ENCODE measurements at regions not wholly inside any gene's neighbourhood (a gene's known extent, or its start where the extent isn't known, plus 50 kb on each side); places are given as distances from the start of the nearest gene placed in this dataset.

DNA sequence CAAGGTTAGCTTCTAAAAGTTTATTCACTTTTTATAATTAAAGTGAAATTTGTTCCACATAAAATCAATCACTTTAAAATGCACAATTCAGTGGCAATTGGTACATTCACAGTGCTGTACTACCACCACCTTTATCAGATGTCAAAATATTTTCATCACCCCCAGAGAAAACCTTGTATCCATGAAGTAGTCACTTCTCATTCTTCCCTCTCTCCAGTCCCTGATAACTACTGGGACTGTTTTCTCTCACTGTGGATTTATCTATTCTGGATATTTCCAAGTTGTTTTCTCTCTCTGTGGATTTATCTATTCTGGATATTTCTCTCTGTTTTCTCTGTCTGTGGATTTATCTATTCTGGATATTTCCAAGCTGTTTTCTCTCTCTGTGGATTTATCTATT lies 435.4 kb upstream of the CNTNAP2 start:
- DNase-seq (ENCODE audit: low read depth in 4 of 4, low spot score in 3 of 4), result no peak

DNA sequence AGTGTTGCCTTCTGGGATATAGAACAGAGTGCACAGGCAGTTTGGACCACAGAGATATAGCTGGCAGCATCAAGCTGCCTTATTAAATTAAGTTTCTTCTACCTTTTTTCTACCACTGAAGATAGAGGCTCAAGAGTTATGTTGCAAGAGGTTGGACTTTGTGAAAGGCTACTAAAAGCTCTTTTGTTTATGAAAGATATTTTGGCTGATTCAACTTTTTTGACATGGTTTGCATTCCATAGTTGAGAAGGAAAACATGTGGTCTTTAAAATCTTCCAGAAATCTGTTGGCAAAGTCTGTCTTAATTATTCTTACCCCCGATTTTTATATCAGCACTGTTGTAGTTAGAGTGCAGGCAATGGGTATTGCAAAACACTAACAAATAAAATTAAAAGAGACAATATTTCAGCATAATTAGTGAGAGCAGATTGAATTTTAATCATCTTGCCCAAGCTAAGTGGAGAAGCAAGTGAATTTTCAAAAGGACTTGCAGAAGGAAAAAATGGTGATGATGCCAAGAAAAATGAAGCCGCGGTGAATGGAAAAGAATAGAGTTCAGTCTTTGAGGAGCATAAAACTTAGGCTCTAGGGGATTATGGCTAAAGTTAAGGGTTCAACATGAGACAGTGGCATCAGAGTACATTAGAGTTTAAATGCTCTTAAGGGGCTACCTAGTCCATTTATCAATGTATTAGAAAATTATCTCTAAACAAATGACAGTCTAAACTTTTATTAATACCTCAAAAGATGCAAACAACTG lies 450.9 kb upstream of the CNTNAP2 start:
- DNase-seq (ENCODE audit: low read depth in 4 of 4, low spot score in 3 of 4), result no peak

DNA sequence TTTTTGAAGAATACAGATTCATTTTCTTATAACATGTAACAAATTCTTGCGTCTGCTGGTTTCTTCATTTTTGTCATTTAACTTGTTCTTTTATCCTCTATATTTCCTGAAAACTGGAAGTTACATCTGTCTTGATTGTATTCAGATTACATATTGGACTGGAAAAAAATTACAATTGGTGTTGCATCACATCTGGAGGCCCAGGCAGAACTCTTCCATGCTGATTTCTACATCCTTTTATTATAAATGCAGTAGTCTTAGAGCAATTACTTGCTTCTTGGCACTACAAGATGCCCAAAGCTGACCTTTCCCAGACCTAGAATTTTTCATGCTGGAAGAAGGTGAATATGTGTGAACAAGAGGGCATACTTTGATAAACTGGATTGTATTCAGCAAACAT lies 460.9 kb upstream of the CNTNAP2 start:
- DNase-seq (ENCODE audit: low read depth in 4 of 4, low spot score in 3 of 4), result no peak

DNA sequence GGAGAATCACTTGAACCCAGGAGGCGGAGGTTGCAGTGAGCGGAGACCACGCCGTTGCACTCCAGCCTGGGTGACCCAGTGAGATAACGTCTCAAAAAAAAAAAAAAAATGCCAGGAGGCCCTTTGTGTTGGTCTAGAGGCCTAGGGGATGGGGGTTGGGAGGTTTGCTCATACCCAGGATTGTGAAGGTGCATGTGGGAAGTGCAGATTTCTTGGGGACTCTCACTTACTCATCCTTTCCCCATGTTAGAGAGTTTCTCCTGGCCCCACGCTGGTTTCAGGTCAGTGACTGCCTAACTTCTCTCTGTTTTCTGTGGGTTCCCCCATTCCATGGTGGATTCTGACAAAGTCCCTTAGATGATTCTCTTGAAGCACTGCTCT lies 471.5 kb upstream of the CNTNAP2 start:
- DNase-seq (ENCODE audit: low read depth in 4 of 4, low spot score in 3 of 4), result no peak

DNA sequence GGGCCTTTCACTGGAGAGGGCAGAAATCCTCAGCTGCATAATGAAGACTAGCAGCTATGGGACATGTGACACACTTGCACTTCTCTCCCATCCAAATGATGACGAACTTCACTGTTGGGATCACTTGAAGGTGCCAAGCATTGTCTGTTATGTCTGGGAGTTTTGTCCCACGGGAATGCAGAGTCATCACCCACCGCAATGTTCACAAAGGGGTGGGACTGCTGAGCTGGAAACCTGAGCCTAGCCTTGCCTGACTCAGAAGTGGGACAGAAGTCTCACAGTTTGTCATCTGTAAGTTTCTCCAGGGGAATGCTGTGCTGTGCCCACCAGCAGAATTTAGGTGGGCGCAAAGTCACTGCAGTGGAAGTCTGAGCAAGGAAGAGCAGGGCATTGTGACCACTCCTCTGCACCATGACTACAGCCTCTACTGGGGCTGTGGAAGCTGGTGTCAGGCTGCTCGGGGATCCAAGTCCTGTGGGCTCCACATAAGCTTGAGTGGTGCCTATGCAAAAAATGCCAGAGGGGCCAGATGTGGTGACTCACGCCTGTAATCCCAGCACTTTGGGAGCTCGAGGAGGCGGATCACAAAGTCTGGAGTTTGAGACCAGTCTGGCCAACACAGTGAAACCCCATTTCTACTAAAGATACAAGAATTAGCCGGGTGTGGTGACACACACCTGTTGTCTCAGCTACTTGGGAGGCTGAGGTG lies 472.0 kb upstream of the CNTNAP2 start:
- DNase-seq (ENCODE audit: low read depth in 4 of 4, low spot score in 3 of 4), result no peak

DNA sequence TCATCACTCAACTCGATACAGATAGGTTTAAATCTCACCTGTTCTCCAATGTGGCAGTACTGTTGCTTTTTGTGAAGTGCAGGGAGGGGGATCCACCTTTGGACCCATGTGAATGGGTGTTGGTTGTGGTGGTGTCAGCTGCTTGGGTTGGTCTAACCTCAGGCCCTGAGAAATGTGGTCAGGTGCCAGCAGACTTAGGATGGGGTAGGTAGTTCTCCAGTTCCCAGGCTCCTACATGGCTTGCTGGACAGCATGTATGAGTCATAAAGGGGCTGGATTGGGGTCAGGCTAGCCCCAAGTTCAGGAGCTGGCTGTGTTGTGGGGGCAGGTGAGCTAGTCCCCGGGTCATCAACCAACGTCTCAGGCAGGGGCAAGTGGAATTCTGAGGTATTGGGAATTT lies 472.6 kb upstream of the CNTNAP2 start:
- no peak for DNase-seq (ENCODE audit: low read depth in 4 of 4, low spot score in 3 of 4)

DNA sequence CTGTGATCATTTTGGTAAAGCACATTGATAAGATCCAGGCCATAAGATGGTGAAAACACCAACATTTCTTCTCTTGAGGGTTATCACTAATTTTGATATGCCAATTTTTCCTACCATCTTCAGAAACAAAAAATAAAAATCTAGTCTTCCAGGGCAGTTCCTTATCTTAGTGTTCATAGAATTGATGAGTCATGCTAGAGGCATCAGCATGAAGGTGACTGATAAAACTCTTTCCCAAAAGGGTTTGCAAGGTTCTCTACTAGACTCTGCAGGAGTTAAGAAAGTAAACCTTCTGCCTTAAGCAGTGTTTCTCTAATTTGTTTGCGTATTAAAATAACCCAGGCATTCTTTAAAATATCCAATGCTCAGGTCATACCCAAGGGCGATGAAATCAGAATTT lies 483.1 kb upstream of the CNTNAP2 start:
- DNase-seq (ENCODE audit: low read depth in 4 of 4, low spot score in 3 of 4), result no peak

DNA sequence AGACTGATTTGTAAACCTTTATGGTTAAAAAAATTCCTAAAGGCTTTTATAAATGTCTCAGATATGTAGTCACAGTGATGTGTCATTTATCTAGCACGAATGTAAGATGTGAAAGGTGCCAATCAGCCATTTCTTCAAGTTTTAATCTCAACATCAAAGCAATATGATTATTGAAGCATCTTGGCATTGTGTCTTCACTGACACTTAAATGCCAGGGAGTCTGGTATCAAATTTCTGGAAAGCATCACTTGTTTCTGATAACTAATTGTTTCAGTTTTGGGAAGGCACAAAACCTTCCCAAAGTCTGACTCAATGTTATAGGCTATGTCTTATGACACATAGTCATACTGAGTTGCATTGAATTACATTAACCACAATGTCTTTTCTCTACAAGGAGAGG lies 492.0 kb upstream of the CNTNAP2 start:
- DNase-seq (ENCODE audit: low read depth in 4 of 4, low spot score in 3 of 4), result no peak

DNA sequence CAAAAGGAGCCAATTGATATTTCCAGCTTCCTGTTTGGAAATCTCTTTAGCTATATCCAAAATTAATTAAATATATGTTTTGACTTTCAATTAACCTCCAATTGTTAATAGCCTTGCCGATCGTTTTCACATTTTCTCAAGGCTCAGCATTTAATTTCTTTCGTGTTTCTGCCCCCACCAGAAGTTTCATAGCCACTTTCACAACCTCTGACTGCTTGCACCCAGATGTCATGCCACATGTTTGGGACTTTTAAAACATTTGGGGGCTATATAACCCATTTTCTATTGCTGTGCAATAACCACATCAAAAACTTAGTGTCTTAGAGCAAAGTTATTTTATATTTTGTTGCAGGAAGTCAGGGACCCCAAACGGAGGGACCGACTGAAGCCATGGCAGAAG lies 510.6 kb upstream of the CNTNAP2 start:
- no peak for DNase-seq (ENCODE audit: low read depth in 4 of 4, low spot score in 3 of 4)

DNA sequence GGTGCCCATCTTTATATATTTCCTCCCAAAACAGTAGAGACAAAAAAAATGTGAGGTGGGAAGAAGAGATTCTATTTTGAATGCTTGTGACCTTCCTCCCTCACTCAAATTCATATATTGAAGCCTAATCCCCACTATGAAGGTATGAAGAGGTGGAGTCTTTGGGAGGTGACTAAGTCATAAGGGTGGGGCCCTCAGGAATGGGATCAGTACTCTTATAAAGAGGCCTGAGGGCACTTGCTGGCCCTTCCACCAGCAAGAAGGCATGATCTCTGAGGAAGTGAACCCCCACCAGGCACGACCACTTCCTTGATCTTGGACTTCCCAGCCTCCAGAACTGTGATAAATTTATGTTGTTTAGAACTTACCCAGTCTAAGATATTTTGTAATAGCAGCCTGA lies 517.2 kb upstream of the CNTNAP2 start:
- DNase-seq (ENCODE audit: low read depth in 4 of 4, low spot score in 3 of 4), result no peak

DNA sequence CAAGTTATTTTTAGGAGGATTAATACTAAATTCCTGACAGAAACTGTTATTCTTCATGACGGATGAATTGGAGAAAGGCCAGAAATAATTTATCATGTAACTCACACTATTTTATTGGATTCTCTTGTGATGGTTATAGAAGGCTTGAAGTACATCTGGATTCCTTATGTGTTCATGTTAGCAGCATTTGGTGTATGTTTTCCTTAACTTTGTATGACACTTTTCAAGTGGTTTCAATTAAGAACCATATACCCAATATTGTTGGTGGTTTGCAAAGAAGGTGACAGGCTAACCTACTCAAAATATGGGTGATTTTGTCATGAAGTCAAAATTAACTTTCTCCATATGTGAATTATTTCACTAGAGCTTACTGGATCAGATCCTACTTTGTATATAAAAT lies 532.2 kb upstream of the CNTNAP2 start:
- DNase-seq (ENCODE audit: low read depth in 4 of 4, low spot score in 3 of 4), result no peak

DNA sequence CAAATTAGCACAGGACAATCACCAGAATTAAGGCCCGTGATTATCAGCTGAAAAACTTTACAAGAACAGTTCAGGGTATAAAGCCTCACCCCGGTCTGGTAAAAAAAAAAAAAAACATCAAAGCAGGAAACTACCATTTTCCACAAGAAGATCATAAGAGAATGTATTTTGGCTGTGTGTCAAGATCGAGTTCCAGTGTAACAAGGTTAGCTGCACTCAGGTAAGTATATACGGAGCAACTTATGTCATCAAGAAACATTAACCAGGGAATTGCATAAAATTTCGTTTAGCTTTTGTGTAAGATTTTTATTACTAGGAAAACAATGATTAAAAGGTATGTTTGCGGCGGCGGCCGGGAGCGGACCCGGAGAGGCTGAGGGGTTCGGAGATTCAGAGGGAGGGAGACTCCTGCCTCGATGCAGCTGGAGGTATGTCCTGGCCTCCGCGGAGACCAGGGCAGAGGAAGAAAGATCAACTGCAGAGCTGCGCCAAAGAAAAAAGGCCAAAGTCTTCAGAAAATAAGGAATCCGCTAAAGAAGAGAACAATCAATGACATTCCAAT lies 533.8 kb upstream of the CNTNAP2 start:
- DNase-seq (ENCODE audit: low read depth in 4 of 4, low spot score in 3 of 4), result no peak

DNA sequence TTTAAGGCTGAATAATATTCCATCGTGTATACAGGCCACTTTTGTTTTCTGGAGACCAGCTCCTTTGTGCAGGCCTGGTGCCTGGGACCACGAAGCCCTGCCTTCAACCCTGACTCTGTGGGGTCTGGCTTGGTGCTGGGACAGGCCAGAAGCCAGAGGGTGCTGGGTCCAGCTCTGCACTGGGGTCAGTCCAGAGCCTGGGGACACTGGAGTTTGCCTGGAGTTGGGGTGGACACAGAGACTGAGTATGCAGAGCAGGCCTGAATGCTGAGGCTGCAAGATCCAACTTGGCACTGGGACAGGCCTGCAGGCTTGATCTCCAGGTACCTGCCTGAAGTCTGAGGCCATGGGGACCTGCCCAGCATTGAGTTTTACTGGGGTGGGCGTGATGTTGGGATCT lies 558.8 kb upstream of the CNTNAP2 start:
- DNase-seq (ENCODE audit: low read depth in 4 of 4, low spot score in 3 of 4), result no peak

DNA sequence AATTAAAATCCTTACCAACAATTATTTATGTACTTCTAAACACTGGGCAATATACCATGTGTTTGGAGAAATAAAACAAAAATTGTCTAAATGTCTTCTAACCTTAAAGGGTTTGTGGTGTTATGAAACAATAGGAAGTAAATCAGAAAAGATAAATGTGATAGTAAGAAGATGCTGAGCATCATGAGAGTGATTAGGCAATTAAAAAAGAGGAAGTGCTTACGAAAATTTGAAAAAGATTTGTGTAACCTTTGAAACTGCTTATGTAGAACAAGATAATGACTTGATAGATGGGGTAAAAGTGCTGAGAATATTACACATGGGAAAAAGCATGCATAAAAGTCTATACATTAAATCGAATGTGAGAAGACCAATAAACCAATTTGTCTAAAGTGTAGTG lies 573.4 kb upstream of the CNTNAP2 start:
- DNase-seq (ENCODE audit: low read depth in 4 of 4, low spot score in 3 of 4), result no peak

DNA sequence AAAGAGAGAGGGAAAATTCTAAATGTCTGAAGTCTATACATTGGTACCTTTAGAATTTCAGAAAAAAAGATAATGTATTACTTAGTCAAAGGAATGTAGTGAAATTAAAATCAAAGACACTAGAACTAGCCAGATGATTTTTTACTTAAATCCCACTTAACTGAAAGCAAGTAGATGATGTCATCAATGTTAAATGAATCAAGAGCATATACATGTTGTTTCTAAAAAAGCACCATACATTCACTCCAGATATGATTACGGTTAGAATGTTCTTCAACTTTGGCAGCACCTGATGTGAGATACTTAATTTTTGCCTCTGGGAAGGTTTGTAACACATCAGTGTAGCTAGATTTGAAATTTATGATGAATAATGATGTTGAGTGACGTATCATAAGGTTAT lies 576.7 kb upstream of the CNTNAP2 start:
- DNase-seq (ENCODE audit: low read depth in 4 of 4, low spot score in 3 of 4), result no peak

DNA sequence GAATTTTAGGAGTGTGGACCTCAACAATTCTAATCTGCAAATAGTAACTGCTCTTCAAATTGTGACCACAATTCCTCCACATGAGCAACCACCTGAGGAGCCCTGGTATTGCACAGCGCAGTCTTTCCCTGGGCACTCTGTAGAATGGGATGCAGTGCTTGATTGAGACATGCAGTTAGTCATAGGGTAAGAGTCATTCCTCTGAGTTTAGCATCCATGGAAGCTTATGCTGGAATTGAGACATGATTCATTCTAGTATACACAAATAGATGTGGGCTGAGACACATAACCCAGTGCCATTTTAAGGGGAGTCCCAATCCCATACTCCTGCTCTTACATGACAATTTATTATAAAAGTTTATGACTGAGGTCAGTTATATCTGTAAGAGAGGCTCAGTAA lies 582.3 kb upstream of the CNTNAP2 start:
- no peak for DNase-seq (ENCODE audit: low read depth in 4 of 4, low spot score in 3 of 4)

DNA sequence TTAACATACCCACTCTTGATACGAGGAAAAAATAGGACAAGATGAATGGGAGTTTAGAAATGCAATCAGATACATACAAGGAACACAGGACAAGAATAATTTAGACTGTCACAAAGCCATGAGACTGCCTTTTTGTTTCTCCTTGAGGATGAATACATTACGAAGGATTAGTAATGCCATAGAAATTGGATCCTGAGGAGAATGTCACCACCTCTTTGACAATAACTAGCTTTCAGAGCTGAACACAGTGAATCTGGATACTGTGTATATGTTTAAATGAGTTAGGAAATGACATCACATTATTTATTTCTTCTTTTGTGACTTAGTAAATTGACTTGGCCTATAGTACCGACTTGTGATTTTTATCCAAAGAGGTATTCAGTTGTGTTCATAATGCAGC lies 596.3 kb upstream of the CNTNAP2 start:
- no peak for DNase-seq (ENCODE audit: low read depth in 4 of 4, low spot score in 3 of 4)

DNA sequence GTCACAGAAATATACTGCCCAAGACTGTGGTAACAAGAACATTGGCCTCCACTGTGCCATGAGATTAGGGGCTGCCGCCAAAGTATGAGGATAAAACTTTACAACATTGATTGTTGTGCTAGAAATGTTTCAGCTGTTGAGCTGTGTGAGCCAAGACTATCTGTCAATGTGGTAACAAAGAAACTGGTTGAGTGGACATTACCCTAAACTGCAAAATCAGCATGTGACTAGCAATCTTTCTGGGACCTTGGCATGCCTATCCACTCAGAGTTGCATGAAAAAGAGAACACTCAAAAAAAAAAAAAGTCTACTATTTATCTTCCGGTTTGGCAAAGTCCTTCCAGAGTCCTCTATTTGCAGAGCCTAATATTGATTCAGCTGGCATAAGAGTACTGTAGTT lies 605.6 kb upstream of the CNTNAP2 start:
- DNase-seq (ENCODE audit: low read depth in 4 of 4, low spot score in 3 of 4), result no peak

DNA sequence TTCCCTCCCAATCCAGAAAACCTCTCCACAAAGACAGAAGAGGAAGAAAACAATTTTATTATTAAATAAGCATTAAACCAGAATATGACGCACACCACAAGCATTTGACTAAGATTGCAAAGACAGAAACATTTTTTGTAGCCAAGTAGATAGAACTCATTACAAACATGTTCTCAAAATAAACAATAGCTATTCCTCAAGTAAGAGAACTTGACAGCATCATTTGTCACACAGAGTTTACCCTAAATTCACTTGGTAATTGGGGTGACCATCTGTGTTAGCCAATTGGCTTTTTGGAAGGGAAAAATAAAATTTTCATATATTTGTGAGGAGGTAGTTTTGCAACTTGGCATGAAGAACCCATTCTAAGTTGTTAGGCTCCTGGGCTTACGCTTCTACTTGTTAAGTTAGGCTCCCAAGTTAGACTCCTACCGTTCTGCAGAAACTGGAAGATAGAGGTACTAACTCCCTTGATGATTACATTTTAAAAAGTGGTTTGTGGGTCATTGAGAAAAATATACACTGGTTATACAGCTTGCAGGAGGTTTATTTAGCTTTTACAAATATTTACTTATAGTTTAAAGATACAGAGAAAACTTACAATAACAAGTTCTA lies 618.6 kb upstream of the CNTNAP2 start:
- DNase-seq (ENCODE audit: low read depth in 4 of 4, low spot score in 3 of 4), result no peak

DNA sequence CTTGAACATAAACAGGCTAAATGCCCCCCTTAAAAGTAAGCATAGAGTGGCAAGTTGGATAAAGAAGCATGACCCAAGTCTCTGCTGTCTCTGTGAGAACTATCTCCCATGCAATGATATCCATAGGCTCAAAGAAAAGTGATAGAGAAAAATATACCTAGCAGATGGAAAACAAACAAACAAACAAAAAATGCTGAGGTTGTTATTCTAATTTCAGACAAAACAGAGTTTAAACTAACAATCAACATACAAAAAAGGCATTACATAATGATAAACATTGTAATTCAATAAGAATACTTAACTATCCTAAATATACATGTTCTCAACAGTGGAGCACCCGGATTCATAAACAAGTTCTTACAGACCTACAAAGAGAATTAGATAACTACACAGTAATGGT lies 626.2 kb upstream of the CNTNAP2 start:
- no peak for DNase-seq (ENCODE audit: low read depth in 4 of 4, low spot score in 3 of 4)

DNA sequence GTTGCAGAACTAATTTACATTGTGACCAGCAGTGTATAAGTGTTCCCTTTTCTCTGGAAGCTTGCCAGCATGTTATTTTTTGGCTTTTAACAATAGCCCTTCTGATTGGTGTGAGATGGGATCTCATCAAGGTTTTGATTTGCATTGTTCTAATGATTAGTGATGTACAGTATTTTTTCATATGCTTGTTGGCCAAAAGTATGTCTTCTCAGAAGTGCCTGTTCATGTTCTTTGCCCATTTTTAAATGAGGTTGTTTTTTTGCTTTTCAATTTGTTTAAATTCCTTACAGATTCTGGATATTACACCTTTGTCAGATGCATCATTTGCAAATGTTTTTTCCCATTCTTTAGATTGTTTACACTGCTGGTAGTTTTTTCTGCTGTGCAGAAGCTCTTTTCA lies 627.0 kb upstream of the CNTNAP2 start:
- no peak for DNase-seq (ENCODE audit: low read depth in 4 of 4, low spot score in 3 of 4)

DNA sequence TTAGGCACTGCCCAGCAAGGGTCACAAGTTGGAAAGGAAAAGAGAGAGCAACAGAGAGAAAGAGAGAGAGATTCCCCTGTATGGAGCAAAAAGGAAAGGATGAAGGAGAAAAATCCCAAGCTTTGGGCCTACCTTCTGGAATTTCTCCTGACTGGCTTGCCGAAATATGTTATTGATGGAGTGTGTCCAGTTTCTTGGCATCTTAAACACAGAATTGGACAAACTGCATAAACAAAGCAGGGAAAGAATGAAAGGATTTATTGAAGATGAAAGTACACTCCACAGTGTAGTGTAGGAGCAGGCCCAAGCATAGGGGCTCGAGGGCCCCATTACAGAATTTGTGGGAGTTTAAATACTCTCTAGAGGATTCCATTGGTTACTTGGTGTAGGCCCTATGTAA lies 627.8 kb upstream of the CNTNAP2 start:
- no peak for DNase-seq (ENCODE audit: low read depth in 4 of 4, low spot score in 3 of 4)
